OCI-LY1 (cell line): ENCODE measurements at regions not wholly inside any gene's neighbourhood (a gene's known extent, or its start where the extent isn't known, plus 50 kb on each side); places are given as distances from the start of the nearest gene placed in this dataset.

Experiments used
- EZH2 ChIP-seq: fragments of 200-600 bp; sonication (generic), shearing (Covaris generic); IDR thresholded peaks from 2 replicates; pipeline ENCODE4 v1.8.0; 2017; ENCODE audit warnings: borderline replicate concordance, mixed run types, mild to moderate bottlenecking, antibody characterized with exemption, low read length, moderate library complexity, mixed read lengths
- TF ChIP-seq, protein P1 (sequence below): fragments of 200-600 bp; sonication (generic), shearing (Covaris generic); IDR thresholded peaks from 2 replicates; pipeline ENCODE4 v1.5.1; 2017; ENCODE audit warnings: mild to moderate bottlenecking, antibody characterized with exemption, low read length, moderate library complexity, mixed read lengths

DNA sequence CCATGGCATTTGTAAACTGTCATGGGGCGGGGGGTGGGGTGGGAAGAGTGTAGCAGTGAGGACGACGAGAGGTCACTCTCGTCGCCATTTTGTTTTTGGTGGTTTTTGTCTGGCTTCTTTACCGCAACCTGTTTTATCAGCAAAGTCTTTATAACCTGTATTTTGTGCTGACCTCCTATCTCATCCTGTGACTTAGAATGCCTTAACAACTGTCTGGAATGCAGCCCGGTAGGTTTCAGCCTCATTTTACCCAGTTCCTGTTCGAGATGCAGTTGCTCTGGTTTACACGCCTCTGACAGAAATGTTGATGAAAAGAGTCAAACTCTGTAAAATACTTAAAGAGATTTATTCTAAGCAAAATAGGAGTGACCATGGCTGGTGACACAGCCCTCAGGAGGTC, 852.0 kb downstream of the DACH1 start:
- no peak for TF ChIP-seq EZH2
- TF ChIP-seq, protein P1, sequence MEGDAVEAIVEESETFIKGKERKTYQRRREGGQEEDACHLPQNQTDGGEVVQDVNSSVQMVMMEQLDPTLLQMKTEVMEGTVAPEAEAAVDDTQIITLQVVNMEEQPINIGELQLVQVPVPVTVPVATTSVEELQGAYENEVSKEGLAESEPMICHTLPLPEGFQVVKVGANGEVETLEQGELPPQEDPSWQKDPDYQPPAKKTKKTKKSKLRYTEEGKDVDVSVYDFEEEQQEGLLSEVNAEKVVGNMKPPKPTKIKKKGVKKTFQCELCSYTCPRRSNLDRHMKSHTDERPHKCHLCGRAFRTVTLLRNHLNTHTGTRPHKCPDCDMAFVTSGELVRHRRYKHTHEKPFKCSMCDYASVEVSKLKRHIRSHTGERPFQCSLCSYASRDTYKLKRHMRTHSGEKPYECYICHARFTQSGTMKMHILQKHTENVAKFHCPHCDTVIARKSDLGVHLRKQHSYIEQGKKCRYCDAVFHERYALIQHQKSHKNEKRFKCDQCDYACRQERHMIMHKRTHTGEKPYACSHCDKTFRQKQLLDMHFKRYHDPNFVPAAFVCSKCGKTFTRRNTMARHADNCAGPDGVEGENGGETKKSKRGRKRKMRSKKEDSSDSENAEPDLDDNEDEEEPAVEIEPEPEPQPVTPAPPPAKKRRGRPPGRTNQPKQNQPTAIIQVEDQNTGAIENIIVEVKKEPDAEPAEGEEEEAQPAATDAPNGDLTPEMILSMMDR: no peak
